C4-2B (cell line): ENCODE measurements at regions not wholly inside any gene's neighbourhood (a gene's known extent, or its start where the extent isn't known, plus 50 kb on each side); places are given as distances from the start of the nearest gene placed in this dataset.

Source experiments
- ZFX ChIP-seq: fragments of 450-650 bp; IDR thresholded peaks from 2 replicates; pipeline ENCODE4 v1.6.1; 2017
- TF ChIP-seq, protein P1 (sequence below): fragments of 450-650 bp; conservative IDR thresholded peaks from 2 replicates; pipeline ENCODE4 v1.5.1; 2017; ENCODE audit warnings: mild to moderate bottlenecking

- TF ChIP-seq, protein P1, sequence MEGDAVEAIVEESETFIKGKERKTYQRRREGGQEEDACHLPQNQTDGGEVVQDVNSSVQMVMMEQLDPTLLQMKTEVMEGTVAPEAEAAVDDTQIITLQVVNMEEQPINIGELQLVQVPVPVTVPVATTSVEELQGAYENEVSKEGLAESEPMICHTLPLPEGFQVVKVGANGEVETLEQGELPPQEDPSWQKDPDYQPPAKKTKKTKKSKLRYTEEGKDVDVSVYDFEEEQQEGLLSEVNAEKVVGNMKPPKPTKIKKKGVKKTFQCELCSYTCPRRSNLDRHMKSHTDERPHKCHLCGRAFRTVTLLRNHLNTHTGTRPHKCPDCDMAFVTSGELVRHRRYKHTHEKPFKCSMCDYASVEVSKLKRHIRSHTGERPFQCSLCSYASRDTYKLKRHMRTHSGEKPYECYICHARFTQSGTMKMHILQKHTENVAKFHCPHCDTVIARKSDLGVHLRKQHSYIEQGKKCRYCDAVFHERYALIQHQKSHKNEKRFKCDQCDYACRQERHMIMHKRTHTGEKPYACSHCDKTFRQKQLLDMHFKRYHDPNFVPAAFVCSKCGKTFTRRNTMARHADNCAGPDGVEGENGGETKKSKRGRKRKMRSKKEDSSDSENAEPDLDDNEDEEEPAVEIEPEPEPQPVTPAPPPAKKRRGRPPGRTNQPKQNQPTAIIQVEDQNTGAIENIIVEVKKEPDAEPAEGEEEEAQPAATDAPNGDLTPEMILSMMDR = no peak
- no peak for TF ChIP-seq ZFX
Observed at GRCh38 chr16:87161822-87162676, 155.1 kb downstream of the C16orf95 start.
